ENCODE measurements at regions not wholly inside any gene's neighbourhood (a gene's known extent, or its start where the extent isn't known, plus 50 kb on each side); places are given as distances from the start of the nearest gene placed in this dataset.

DNA sequence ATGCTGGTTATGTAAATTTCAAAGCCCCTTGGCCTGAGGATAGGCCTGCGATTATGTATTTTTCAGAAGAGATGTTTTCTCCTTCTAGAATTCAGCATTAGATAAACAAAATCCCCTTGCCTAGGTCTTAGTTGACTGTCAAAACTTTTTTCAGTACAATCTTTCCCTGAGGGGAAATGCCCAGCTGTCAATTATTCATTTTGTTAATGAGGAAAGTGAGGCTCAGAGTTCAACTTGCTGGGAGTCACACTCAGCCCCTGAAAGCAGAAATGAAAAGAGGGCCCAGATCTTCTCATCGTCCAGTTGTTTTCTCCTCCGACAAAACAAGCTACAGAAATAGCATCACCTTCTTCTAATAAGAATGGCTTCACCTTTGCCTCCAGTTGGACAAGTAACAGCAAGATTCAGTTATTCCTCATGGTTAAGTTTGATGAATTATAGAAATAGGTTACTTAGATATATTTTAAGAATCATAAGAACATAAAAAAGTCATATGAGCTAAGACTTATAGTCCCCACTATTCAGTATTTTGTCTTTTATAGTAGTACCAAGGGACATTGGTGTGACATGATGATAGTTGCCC is 627.1 kb upstream of the WWC1 start:
- H3K4me3 ChIP-seq (replicated peaks in 1 of 3), result no peak overlapping the region
- WGBS, 2 donors, result 87 to 95% methylated on average over 3 of the region's 3 CpGs
- intact Hi-C loops (cut with DNase I), result no loop called here
- no peak overlapping the region for H3K27ac ChIP-seq
- no peak for DNase-seq
- H3K36me3 ChIP-seq, result no peaks in the 10 kb centered on the region
- H3K4me1 ChIP-seq, result peaks cover 0 to 5% of the 10 kb centered on the region in 2 donors
- H3K9me3 ChIP-seq, result no peaks in the 10 kb centered on the region
- no peak for TF ChIP-seq POLR2A (IDR thresholded peaks at IDR 0.05)
- no peak for TF ChIP-seq CTCF (IDR thresholded peaks at IDR 0.05)
- no peaks in the 10 kb centered on the region for H3K27me3 ChIP-seq

GRCh38 chr5:167665841-167666375 is 625.5 kb upstream of the WWC1 start:
- WGBS, 2 donors, result 42 to 45% methylated on average over 5 of the region's 5 CpGs
- Histone ChIP-seq H3K9me3 (no peaks in the 10 kb centered on the region), H3K4me1 (peaks cover 0 to 5% of the 10 kb centered on the region in 2 donors), H3K4me3 (replicated peaks in 1 of 3) (no peak overlapping the region), H3K36me3 (no peaks in the 10 kb centered on the region), H3K27ac (no peak overlapping the region), H3K27me3 (no peaks in the 10 kb centered on the region)
- TF ChIP-seq POLR2A (IDR thresholded peaks at IDR 0.05), result no peak
- intact Hi-C loops (cut with DNase I), result no loop called here
- DNase-seq, result peak; percentile 51 to 55

- Histone ChIP-seq H3K36me3 (no peaks in the 10 kb centered on the region), H3K4me1 (peaks cover 0 to 5% of the 10 kb centered on the region in 2 donors), H3K4me3 (replicated peaks in 1 of 3) (no peak overlapping the region), H3K27me3 (no peaks in the 10 kb centered on the region), H3K9me3 (no peaks in the 10 kb centered on the region), H3K27ac (no peak overlapping the region)
- DNase-seq, result no peak
- TF ChIP-seq CTCF (IDR thresholded peaks at IDR 0.05) (no peak), POLR2A (IDR thresholded peaks at IDR 0.05) (no peak)
- 82 to 86% methylated on average over 4 of the region's 4 CpGs for WGBS, 2 donors
- intact Hi-C loops (cut with DNase I), result no loop called here
Observed at GRCh38 chr5:167671176-167671575, 620.3 kb upstream of the WWC1 start.

DNA sequence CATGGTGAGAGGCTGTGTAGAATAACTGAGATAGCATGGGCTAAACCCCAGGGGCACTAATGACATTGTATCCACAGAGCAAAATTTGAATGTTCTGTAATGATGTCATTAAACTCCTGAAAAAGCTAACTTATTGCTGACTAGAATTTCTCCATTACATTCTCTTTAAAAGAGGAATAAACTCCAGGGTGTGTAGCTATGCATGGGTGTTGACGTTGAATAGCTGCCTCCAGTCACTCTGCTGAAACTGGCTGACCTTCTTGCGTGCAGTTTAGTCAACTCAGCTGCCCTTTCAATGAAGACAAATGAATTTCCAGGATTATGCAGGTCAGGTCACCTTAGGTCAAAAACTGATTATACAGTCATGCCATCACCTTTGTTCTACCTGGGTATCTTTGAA is 617.5 kb upstream of the WWC1 start:
- Histone ChIP-seq H3K27me3 (no peaks in the 10 kb centered on the region), H3K27ac (no peak overlapping the region), H3K4me1 (no peaks in the 10 kb centered on the region), H3K4me3 (replicated peaks in 1 of 3) (no peak overlapping the region), H3K36me3 (no peaks in the 10 kb centered on the region), H3K9me3 (no peaks in the 10 kb centered on the region)
- TF ChIP-seq POLR2A (IDR thresholded peaks at IDR 0.05) (no peak), CTCF (IDR thresholded peaks at IDR 0.05) (no peak)
- intact Hi-C loops (cut with DNase I), result no loop called here
- WGBS, 2 donors, result 69 to 85% methylated on average over 2 of the region's 2 CpGs
- no peak for DNase-seq

DNA sequence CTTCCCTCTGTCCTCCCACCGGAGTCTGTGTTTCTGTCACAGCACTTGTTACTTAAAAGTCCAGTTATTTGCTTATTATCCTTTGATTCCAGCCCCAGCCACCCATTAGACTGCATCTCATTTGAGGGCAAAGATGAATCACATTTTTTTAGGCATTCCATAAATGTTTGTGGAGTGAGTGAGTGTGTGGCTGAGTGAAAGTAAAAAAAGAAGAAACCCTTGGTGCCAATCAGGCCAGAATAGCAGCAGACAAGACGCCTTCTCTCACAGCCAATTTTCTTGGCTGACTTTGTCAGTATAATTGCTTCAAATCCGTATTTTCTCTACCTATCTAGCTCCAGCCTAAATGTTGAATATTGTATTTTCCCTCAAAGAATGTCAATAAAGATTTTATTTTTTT is 613.0 kb upstream of the WWC1 start:
- no peaks in the 10 kb centered on the region for H3K27me3 ChIP-seq
- H3K36me3 ChIP-seq, result no peaks in the 10 kb centered on the region
- no peak for TF ChIP-seq CTCF (IDR thresholded peaks at IDR 0.05)
- no peak for TF ChIP-seq POLR2A (IDR thresholded peaks at IDR 0.05)
- H3K9me3 ChIP-seq, result no peaks in the 10 kb centered on the region
- no peaks in the 10 kb centered on the region for H3K4me1 ChIP-seq
- no peak overlapping the region for H3K27ac ChIP-seq
- intact Hi-C loops (cut with DNase I), result no loop called here
- DNase-seq, result no peak
- no peak overlapping the region for H3K4me3 ChIP-seq (replicated peaks in 1 of 3)
- 87 to 89% methylated on average over 3 of the region's 3 CpGs for WGBS, 2 donors

Data from thyroid gland (tissue), 4 donors.